SKM-1 (cell line): ENCODE measurements at regions not wholly inside any gene's neighbourhood (a gene's known extent, or its start where the extent isn't known, plus 50 kb on each side); places are given as distances from the start of the nearest gene placed in this dataset.
"Not testable (repeated sequence)": the region's sequence is repeated elsewhere in the genome, so short reads cannot be mapped to it uniquely, and the experiment has no call there.

Experiments
- DNase-seq: peaks from one replicate; lab custom pipeline; 2025; ENCODE audit not compliant: unreplicated experiment; lab: John Stamatoyannopoulos, UW

- not testable (repeated sequence) for DNase-seq
These were observed 444.8 kb downstream of the SPATA31D1 start for GRCh38 chr9:82433290-82433931.

DNA sequence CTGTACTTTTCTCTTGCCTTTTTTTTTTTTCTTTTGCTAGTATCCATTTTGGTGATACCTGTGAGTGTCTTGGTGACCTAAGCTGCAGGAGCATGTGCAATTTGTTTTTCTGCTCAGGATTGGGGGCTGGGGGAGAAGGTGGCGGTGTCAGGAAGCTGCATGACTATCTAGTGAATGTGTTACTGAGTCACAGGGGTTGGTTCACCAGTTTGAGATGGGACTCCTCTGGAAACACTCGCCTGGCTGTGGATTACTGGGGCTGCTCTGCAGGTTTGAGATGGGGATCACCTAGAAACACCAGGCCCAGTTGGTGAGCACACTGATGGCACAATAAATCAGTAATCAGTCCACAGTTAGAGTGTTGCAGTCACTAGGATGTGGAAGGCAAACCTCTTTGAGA is 447.9 kb downstream of the SPATA31D1 start:
- DNase-seq, result no peak

DNA sequence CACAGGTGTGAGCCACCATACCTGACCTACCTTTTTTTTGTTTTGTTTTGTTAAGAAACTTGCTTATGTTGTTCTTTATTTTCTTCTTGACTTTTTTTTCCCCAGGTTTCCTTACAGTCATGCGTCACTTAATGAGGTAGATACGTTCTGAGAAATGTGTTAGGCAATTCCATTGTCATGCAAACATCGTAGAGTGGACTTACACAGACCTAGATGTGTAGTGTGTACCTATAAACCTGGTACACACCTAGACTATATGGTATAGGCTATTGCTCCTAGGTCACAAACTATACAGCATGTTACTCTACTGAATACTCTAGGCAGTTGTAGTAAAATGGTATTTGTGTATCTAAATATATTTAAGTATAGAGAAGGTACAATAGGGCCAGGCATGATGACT is 448.6 kb downstream of the SPATA31D1 start:
- DNase-seq, result not testable (repeated sequence)

DNA sequence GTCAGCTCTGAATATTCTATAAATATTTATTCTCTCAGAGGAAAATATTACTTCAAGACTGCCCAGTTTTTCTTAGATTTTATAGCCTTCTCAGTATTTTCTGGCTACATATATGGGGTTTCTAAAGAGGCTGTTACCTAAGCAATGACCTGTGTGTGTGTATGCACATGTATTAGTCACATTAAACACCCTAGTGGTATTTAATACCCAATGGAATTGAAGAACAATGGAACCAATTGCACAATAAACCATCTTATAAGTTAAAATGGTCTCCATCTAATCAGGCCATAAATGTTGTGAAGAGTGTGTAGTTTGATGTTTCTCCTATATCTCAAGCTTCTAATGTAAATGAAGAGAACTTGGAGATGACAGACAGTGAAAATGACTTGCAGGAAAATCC is 450.0 kb downstream of the SPATA31D1 start:
- DNase-seq, result no peak

- DNase-seq, result no peak
These were observed 454.7 kb downstream of the SPATA31D1 start for GRCh38 chr9:82443312-82443711.

- no peak for DNase-seq
These were observed 457.0 kb downstream of the SPATA31D1 start for GRCh38 chr9:82445556-82445955.

DNA sequence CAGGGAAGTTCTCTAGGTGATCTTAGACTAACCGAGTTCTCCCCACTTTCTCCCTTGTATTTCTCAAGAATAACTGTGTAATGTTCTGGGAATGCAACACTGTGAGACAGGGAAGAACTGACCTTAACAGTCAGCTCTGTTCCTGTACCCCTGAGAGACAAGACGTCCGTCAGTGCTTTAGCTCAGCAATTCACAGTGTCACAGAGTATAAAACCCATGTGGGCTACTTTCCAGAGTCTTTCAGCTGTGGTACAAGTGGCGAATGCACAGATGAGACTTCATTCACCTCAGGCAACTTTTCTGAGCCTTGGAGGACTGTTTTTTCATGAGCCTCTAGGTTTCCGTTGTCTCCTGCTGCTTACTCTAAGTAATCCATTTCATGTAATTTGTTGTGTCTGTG is 458.8 kb downstream of the SPATA31D1 start:
- no peak for DNase-seq

DNA sequence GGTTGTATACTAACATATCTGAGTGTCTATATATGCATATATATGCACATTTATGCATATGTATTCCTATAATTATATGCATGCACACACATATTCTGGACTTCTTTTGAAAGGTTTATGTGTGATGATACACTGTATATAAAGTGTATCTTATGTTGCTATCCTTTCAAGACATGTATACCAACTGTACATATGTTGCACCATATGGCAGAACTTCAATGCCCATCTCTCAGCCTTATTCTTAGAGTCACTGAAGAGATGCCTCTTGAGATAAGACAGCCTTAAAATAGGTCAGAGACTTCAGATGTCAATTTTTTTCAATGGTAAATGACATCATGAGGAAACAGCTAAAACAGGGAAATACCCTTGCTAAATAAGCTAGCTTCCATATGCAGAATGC is 461.4 kb downstream of the SPATA31D1 start:
- DNase-seq, result no peak

GRCh38 chr9:82454509-82455190 is 466.1 kb downstream of the SPATA31D1 start:
- DNase-seq, result no peak

GRCh38 chr9:82456642-82457041 is 468.1 kb downstream of the SPATA31D1 start:
- DNase-seq, result no peak

GRCh38 chr9:82457298-82457697 is 468.7 kb downstream of the SPATA31D1 start:
- DNase-seq, result no peak

- DNase-seq, result no peak
These were observed 469.3 kb downstream of the SPATA31D1 start for GRCh38 chr9:82457891-82458290.

- no peak for DNase-seq
These were observed 469.7 kb downstream of the SPATA31D1 start for GRCh38 chr9:82458296-82458695.

GRCh38 chr9:82466616-82467260 is 478.2 kb downstream of the SPATA31D1 start:
- no peak for DNase-seq

DNA sequence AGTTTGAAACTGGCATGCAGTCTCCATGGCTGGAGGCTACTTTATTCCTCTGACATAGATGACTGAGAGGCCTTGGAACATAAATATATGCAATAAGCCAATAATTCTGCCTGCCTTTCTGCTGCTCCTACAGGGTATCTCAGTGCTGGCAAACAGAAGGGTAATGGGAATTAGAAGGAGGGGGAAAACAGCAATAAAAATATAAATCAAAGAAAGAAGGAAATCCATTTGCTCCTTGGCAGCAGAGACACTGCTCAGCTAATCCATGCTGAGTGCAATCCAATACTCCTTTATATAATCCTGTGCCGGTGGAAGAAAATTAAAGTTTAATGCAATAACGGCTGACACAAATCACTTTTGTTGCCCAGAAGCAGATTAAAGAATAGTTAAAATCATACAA is 478.9 kb downstream of the SPATA31D1 start:
- DNase-seq, result no peak

DNA sequence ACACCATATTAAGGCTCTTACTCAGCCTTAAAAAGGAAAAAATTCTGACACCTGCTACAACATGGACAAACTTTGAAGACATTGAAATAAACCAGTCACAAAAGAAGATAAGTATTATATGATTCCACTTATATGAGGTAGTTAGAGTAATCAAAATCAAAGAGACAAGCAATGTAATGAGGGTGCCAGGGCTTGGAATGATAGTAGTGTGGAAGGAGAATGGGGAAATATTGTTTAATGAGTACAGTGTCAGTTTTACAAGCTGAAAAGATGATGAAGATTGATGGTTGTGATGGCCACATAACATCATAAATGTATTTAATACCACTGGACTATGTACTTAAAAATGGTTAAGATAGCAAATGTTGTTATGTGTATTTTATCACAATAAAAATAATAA is 485.7 kb downstream of the SPATA31D1 start:
- DNase-seq, result no peak

DNA sequence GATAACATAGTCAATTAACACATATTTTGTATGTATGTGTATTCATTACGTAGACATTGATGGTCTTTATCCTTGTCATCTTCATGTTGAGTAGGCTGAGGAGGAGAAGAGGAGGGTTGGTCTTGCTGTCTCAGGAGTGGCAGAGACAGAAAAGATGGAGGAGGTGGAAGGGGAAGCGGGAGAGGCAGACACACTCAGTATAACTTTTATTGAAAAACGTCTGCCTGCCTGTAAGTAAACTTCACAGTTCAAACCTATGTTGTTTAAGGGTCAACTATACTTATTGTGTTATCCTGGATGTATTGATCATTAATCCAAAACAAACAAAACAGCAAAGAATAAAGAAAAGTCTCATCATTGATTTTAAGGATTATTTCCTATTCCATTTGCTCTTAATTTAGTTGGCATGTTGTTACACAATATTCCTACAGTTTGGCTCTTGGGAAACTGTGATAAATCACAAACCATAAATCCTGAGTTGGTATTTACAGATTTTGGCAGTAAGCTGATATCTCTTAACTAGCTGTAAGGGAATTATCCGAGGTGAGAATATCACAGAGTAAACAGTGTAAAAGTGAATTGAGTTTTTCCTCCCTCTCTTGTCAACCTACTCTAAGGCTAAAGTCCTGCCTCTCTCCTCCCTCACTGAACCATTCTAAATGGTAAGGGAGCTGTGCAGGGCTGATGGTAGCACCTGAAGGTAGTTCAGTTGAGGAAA is 487.2 kb downstream of the SPATA31D1 start:
- no peak for DNase-seq

DNA sequence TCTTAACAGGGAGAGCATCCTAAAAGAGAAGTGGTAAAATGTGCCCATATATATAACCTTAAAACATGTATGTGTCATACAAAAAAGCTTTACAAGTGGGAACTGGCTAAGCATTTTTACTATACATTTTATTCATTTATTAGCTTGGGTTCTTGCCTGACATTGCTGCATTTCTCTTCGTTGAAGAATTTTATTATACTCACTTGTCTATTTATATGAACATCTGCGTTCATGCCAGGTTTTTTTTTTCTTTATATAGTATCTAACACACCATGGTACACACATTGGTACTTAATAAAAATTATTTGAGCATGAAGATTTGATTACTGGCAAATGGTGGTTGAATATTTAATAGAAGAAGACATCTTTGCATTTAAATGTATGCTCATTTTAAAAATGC is 492.3 kb downstream of the SPATA31D1 start:
- DNase-seq, result no peak

DNA sequence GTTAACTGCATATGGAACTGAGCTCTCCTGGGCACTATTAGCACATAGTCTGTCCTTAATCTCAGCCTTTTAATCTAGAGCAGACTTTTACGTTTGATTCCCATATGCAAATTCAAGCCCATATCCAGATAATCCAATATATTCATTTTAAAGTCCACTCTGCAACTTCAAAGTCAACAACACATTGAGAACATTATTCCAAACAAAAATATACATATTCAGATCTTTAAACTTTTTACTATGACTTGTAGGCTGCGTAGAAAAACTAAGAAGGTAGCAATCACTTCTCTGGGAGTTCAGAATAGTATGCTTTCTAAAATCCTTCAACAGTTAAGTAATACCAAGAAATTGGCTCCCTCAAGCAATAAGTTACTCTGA is 499.4 kb downstream of the SPATA31D1 start:
- DNase-seq, result no peak

- no peak for DNase-seq
These were observed 500.0 kb downstream of the SPATA31D1 start for GRCh38 chr9:82488313-82489200.
